MM.1S (cell line): ENCODE measurements at regions not wholly inside any gene's neighbourhood (a gene's known extent, or its start where the extent isn't known, plus 50 kb on each side); places are given as distances from the start of the nearest gene placed in this dataset.

Experiments
- EZH2 ChIP-seq: fragments of 300-600 bp; sonication (generic); optimal IDR thresholded peaks from 2 replicates; pipeline ENCODE3; 2017; ENCODE audit warnings: low read depth, mild to moderate bottlenecking, antibody characterized with exemption, low read length, mixed read lengths
- TF ChIP-seq, protein P1 (sequence below): fragments of 300-600 bp; sonication (generic); IDR thresholded peaks from 2 replicates; pipeline ENCODE4 v1.5.1; 2016; ENCODE audit warnings: antibody characterized with exemption, low read length, mixed read lengths

DNA sequence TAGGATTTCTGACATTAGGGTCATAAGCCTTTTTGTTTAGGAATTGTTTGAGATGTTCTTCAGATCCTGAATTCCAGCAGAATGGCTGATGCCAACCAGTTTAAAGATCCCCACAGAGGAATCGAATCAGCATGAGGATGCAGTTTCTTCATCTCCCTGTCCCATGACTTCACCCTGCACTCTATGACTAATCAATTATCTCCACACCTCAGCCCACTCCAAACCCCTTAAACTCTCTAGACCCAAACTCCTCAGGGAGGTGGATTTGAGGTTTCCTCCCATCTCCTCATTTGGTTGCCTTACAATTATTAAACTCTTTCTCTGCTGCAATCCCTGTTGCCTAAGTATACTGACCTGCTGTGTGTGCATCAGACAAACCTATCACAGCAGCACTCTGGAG lies 86.5 kb upstream of the CRY1 start:
- TF ChIP-seq, protein P1, sequence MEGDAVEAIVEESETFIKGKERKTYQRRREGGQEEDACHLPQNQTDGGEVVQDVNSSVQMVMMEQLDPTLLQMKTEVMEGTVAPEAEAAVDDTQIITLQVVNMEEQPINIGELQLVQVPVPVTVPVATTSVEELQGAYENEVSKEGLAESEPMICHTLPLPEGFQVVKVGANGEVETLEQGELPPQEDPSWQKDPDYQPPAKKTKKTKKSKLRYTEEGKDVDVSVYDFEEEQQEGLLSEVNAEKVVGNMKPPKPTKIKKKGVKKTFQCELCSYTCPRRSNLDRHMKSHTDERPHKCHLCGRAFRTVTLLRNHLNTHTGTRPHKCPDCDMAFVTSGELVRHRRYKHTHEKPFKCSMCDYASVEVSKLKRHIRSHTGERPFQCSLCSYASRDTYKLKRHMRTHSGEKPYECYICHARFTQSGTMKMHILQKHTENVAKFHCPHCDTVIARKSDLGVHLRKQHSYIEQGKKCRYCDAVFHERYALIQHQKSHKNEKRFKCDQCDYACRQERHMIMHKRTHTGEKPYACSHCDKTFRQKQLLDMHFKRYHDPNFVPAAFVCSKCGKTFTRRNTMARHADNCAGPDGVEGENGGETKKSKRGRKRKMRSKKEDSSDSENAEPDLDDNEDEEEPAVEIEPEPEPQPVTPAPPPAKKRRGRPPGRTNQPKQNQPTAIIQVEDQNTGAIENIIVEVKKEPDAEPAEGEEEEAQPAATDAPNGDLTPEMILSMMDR = no peak
- TF ChIP-seq EZH2 = no peak
